ENCODE measurements at regions not wholly inside any gene's neighbourhood (a gene's known extent, or its start where the extent isn't known, plus 50 kb on each side); places are given as distances from the start of the nearest gene placed in this dataset.

DNA sequence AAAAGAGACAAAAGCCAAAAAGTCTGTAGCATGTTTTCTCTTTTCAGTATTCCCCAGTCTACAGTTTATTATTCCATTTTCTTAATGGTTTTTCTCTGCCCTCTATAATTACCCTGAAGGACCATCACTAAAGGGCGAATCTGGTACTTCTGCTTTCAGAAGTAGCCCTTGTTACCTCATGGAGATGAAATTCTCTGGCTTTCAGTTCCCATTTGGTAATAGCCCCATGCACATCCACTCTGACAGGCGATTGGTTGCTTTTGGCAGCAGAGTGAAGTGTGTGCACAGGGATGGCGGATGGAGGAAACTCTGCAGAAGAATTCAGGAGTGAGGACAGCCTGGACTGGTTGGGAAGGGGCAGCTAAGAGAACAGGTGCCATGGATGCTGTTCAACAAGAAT, 66.3 kb upstream of the NABP1 start:
- ChIA-PET CTCF (interaction anchor here (1.1 to 1.7 kb wide), 2 partner anchors 9 to 46 kb away, joined by 3 to 7 read pairs; no protein-coding TSS in a partner anchor), POLR2A (interaction anchor here (0.7 kb wide), 1 partner anchor 66 kb away, joined by 3 read pairs; the partner anchor contains the start of gene NABP1)
- no peak for TF ChIP-seq CTCF (IDR thresholded peaks at IDR 0.05; ENCODE audit: control extremely low read depth, extremely low read depth, low read depth, missing control alignments)
- DNase-seq (ENCODE audit: extremely low spot score), result peak; percentile 40

DNA sequence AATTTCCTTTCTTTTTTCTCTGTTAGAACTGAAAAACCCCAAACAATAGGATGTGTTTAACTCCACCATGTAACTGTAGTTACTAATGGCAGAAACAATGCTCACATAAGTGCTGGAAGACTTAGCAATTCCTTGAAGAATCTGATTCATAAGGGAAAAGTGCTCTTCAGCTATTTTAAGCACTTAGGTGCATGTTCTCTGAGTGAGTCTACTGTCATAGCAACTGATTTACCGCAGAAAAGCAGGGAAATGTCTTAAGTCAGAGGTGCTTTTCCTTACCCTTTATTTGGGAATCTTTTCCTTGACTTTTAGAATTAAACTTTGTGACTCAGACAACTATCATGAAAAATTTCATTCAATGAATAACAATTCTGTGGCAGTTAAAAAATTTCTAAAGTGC, 65.4 kb upstream of the NABP1 start:
- POLR2A ChIA-PET, result no interaction called here
- no peak for DNase-seq (ENCODE audit: extremely low spot score)
- TF ChIP-seq CTCF (IDR thresholded peaks at IDR 0.05; ENCODE audit: control extremely low read depth, extremely low read depth, low read depth, missing control alignments), result no peak
- CTCF ChIA-PET, result interaction anchor here (1.1 to 1.7 kb wide), 2 partner anchors 8 to 45 kb away, joined by 3 to 7 read pairs; no protein-coding TSS in a partner anchor

DNA sequence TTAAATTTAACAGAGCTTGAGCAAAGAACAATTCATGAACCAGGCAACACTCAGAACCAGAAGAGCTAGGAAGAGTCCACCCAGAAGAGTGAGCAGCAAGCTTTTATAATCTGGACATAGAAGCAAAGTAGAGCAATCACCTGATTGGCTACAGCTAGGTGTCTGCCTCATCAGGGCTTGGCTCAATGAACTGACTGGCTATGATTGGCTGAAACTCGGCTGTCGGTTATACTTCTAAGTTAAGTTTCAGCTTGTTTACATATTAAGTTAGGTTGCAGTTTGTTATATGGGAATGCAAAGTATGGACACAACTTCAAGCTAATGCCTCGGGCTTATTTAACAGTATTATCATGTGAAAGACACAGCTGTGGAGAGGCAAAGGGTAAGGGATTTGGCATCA, 63.2 kb upstream of the NABP1 start:
- TF ChIP-seq CTCF (IDR thresholded peaks at IDR 0.05; ENCODE audit: control extremely low read depth, extremely low read depth, low read depth, missing control alignments), result no peak
- ChIA-PET POLR2A (no interaction called here), CTCF (interaction anchor here (1.3 to 1.7 kb wide), 2 partner anchors 12 to 72 kb away, joined by 4 to 11 read pairs; no protein-coding TSS in a partner anchor)
- no peak for DNase-seq (ENCODE audit: extremely low spot score)

DNA sequence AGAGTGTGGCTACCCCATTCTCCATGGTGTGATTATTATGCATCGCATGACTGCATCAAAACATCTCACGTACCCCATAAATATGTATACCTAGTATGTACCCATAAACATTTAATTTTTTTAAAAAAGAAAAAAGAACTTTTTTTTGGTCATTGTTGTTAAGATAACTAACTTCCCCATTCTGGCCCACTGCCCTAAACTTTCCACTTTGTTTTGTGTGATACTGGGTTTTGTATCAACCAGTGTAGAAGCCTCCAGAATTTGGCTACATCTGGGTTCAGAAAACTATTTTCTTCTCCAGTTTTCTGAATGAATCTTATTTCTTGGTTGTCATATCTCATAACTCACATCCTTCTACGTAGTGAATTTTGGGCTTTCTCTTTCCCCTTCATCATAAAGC, 62.3 kb upstream of the NABP1 start:
- ChIA-PET POLR2A (no interaction called here), CTCF (interaction anchor here (2.2 kb wide), 1 partner anchor 12 kb away, joined by 9 read pairs; no protein-coding TSS in a partner anchor)
- no peak for DNase-seq (ENCODE audit: extremely low spot score)
- TF ChIP-seq CTCF (IDR thresholded peaks at IDR 0.05; ENCODE audit: control extremely low read depth, extremely low read depth, low read depth, missing control alignments), result no peak

GRCh38 chr2:191617575-191617974, 60.4 kb upstream of the NABP1 start:
- ChIA-PET POLR2A (interaction anchor here (1.6 kb wide), 1 partner anchor 60 kb away, joined by 6 read pairs; the partner anchor contains the start of gene NABP1), CTCF (interaction anchor here (0.8 to 2.2 kb wide), 9 partner anchors 10 to 140 kb away, joined by 3 to 9 read pairs (median 3); no protein-coding TSS in a partner anchor)
- DNase-seq (ENCODE audit: extremely low spot score), result peak; percentile 46
- no peak for TF ChIP-seq CTCF (IDR thresholded peaks at IDR 0.05; ENCODE audit: control extremely low read depth, extremely low read depth, low read depth, missing control alignments)

GRCh38 chr2:191618046-191618780, 59.7 kb upstream of the NABP1 start:
- no peak for TF ChIP-seq CTCF (IDR thresholded peaks at IDR 0.05; ENCODE audit: control extremely low read depth, extremely low read depth, low read depth, missing control alignments)
- CTCF ChIA-PET, result interaction anchor here (0.8 to 1.4 kb wide), 9 partner anchors 10 to 469 kb away, joined by 3 to 6 read pairs (median 3); no protein-coding TSS in a partner anchor
- no peak for DNase-seq (ENCODE audit: extremely low spot score)
- POLR2A ChIA-PET, result interaction anchor here (1.6 kb wide), 1 partner anchor 60 kb away, joined by 6 read pairs; the partner anchor contains the start of gene NABP1
